GM21423 (cell line): ENCODE measurements at regions not wholly inside any gene's neighbourhood (a gene's known extent, or its start where the extent isn't known, plus 50 kb on each side); places are given as distances from the start of the nearest gene placed in this dataset.
"Not testable (repeated sequence)": the region's sequence is repeated elsewhere in the genome, so short reads cannot be mapped to it uniquely, and the experiment has no call there.

Experiments
- ATAC-seq: cut with Tn5 transposase; IDR thresholded peaks from one replicate; pipeline ENCODE4 v1.9.1; 2021; ENCODE audit warnings: mild to moderate bottlenecking, moderate library complexity; ENCODE audit not compliant: unreplicated experiment

GRCh38 chr3:144566320-144566719 lies 594.7 kb downstream of the DIPK2A start:
- ATAC-seq: no peak

GRCh38 chr3:144569651-144570050 lies 598.0 kb downstream of the DIPK2A start:
- ATAC-seq: no peak

DNA sequence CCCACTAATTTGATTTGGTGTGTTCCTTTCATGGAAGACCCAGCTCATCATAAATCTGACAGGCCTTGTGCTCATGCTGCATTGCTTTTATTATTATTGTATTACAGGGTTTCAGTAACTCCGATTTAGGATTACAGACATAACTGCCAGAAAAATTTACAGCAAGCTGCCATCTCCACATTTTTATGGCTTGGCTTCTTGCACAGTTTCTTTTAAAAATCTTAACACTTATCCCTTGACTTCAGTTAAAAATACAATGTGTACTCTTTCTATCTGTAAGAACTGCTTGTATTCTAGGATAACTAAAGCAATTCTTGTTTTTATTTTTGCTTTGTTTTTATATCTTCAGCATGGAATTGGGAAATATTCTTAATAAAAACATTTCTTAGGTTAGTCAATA lies 612.2 kb downstream of the DIPK2A start:
- ATAC-seq: no peak

GRCh38 chr3:144585408-144585807 lies 613.8 kb downstream of the DIPK2A start:
- ATAC-seq: no peak

DNA sequence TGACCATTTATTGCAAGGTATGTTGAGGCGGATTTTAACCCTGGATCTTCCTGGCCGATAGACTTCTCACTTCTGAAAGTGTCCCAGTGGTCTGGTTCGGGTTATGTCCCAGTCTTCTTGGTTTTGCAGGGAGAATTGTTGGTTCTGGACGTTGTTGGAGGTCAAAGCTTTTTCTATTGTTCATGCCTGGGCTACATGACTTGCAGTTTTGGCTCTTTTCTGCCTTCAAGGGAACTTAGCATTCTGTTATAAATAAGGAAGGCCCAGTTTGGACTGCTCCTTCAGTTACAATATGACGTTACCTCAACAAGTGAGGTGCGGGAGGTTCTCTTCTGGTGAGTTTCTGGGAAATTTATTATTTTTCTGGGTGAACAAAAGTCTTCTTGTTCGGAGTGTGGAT lies 614.3 kb downstream of the DIPK2A start:
- ATAC-seq: no peak

DNA sequence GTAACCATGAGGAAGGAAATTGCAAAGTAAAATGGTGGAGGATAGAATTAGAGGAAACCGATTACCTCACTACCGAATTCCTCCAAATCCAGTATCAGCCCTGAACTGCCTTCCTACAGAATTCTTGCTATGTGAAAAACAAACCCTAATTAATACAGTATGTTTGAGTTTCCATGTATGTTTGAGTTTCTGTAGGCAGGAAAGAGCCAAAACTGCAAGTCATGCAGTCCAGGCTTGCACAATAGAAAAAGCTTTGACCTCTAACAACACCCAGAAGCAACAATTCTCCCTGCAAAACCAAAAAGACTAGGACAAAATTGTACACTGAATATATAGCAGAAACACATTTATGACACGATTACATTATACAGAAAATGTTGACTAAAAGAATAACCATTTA lies 614.8 kb downstream of the DIPK2A start:
- no peak for ATAC-seq

- no peak for ATAC-seq
Measured at GRCh38 chr3:144590854-144591253, 619.2 kb downstream of the DIPK2A start.

GRCh38 chr3:144593881-144594280 lies 622.3 kb downstream of the DIPK2A start:
- ATAC-seq: no peak

GRCh38 chr3:144620236-144620635 lies 648.6 kb downstream of the DIPK2A start:
- ATAC-seq: not testable (repeated sequence)

DNA sequence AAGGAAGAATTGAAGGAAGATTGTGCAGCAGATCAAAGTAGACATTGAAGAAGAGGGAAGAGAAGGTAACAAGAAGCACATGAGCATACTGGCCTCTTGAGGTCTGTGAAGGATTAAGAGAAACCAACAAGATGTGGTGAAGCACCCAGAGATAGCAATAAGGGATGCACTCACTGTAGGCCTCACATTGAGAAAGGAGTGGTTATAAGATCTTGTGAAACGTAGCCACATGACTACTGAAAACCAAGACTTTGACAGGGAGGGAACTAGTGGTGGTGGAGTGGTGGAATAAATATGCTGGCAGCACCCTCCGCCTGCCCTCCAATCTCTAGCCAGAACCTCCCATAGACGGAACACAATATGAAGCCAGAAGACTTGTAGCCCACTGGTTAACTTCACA lies 651.2 kb downstream of the DIPK2A start:
- ATAC-seq: no peak

- no peak for ATAC-seq
Measured at GRCh38 chr3:144624656-144625055, 653.0 kb downstream of the DIPK2A start.

DNA sequence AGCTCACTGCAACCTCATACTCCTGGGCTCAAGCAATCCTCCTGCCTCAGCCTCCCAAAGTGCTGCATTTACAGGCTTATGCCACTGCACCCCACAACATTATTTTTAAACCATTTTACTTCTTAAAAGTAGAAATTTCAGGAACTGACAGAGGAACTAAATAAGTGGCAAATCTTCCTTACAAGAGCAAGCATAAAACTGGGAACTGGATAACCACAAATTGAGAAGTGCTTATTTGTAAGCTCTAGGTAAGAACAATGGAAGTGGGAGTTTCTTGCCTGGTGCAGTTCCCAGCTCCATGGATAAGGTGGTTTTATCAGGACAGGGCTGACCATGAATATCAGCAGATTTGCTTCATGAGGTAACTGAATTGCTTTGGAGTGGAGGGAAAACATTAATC lies 655.2 kb downstream of the DIPK2A start:
- no peak for ATAC-seq

DNA sequence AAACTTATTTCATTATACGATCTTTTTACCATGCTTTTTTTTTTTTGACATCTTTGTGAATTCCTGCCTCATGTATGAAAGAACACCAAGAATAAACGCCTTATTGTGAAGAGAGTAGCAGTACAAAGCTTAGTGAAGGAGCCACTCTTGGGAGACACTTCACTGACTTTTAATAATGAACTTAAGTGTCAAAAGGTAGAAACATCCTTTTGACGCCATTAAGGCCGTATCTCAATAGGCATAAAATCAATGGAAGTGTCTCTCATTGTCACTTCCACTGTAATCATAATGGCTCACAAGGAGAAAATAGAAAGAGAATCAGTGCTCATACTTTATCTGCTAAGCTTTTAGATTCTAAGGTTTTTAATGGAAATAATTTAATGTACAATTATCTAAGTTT lies 657.8 kb downstream of the DIPK2A start:
- ATAC-seq: no peak

GRCh38 chr3:144636833-144637232 lies 665.2 kb downstream of the DIPK2A start:
- ATAC-seq: no peak

DNA sequence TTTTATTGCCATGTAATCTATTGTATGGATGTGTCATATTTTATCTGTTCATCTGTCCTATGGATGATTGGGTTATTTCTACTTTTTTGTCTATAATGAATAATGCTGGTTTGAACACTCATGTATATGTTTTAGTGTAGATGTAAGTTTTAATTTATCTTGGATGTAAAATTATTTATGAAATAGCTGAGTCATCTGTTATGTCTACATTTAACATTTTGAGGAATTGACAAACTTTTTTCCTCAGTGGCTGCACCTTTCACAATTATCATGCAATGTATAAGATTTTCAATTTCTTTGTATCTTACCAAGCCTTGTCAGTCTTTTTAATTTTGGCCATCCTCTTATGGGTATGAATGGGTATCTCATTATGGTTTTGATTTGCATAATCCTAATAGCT lies 666.4 kb downstream of the DIPK2A start:
- ATAC-seq: no peak

GRCh38 chr3:144643771-144644198 lies 672.2 kb downstream of the DIPK2A start:
- ATAC-seq: no peak

DNA sequence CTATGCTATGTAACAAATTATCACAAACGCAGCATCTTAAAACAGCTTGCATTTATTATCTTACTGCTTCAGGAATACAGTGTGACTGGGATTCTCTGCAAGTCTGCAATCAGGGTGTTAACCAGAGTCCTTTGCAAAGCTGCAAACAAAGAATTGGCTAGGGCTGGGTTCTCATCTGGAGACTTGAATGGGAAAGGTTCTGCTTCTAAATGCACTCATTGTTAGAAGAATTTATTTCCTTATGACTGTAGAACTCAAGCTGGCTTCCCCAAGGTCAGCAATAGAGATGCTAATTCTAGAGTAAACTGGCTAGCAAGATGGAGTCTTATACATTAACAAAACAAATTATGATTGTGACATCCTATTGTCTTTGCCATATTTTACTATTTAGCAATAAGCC lies 673.7 kb downstream of the DIPK2A start:
- ATAC-seq: no peak

DNA sequence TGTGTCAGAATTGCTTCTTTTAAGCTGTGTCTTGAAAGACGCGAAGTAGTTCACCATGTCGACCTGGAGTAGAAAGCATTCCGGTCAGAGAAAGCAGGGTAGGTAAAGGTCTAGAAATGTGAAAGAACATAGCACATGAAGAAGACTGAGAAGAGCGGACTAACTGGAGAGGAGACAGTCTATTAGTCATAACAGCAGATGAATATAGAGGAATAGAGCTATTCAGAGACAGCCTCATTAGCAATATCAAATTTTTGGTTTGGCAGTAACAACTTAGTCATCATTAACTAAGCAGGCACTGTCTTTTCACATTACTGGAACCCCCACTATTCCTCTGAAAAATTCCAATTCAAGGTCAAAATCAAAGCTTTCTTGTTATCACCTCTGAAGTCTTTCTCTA lies 678.8 kb downstream of the DIPK2A start:
- ATAC-seq: no peak

GRCh38 chr3:144652573-144652972 lies 681.0 kb downstream of the DIPK2A start:
- ATAC-seq: no peak

DNA sequence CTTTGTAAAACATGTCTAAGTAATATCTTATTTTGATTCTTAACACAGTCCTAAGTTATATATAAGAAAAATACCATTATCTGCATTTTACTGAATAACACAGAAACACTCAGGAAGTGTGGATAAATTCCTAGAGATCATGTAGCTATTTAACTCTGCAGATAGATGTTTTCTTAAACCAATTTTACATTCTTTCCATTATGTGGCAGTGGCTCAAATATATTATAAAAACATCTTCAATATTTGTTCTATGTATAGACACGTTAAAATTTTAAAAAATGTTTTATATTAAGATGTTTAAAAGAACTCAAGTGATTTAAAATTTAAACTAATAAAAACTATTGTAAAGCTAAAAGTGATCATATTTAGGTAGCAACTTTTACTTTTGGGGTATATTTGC lies 683.8 kb downstream of the DIPK2A start:
- ATAC-seq: no peak

DNA sequence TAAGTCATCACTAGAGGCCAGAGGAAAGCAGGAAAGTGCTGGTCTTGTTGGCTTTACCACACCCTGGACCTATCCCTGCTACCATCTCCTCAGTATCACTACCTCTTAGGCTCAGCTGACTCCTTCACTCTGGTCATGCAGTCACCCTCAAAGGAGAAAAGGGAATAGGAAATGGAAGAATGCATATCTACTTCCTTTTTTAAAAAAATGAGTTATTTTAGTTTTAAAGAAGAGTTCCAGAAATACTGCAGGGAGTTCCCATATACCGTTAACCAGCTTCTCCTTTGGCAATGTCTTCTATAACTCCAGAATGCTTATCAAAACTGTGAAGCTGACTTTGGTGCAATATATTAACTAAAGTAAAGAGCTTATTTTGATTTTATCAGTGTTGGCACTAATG lies 688.6 kb downstream of the DIPK2A start:
- no peak for ATAC-seq

- ATAC-seq: no peak
Measured at GRCh38 chr3:144662729-144663128, 691.1 kb downstream of the DIPK2A start.

GRCh38 chr3:144663456-144664436 lies 692.1 kb downstream of the DIPK2A start:
- ATAC-seq: no peak
